GM12878 (cell line): ENCODE measurements at regions not wholly inside any gene's neighbourhood (a gene's known extent, or its start where the extent isn't known, plus 50 kb on each side); places are given as distances from the start of the nearest gene placed in this dataset.

Experiments used
- ATAC-seq: fragments of 200-7000 bp; cut with Tn5 transposase; 3 replicates; pipeline ENCODE4 v1.9.1; 2020; ENCODE audit warnings: mild to moderate bottlenecking, moderate library complexity
- BruUV-seq: library from RNA; stranded (reverse); fragments of 400-500 nt; replicated peaks from 2 replicates; lab custom pipeline; 2021; lab: Mats Ljungman, UMichigan
- CTCF ChIA-PET: fragments of 300-600 bp; sonication (Branson Sonifier 250); formaldehyde crosslinking; extraction: SDS; loops from one replicate; lab custom pipeline; 2021; ENCODE audit warnings: inconsistent platforms; lab: Yijun Ruan, JAX
- POLR2A ChIA-PET: fragments of 350-600 bp; formaldehyde crosslinking; extraction: SDS; loops from one replicate; lab custom pipeline; 2021; ENCODE audit warnings: inconsistent platforms; lab: Charles Lee
- RAD21 ChIA-PET: fragments of 300-600 bp; sonication (Branson Sonifier 250); formaldehyde crosslinking; loops from one replicate; lab custom pipeline; 2023; ENCODE audit warnings: antibody characterized with exemption; ENCODE audit not compliant: unreplicated experiment; lab: Charles Lee
- SMC1A ChIA-PET: fragments of 300-600 bp; sonication (Branson Sonifier 250); formaldehyde crosslinking; loops from one replicate; lab custom pipeline; 2023; ENCODE audit not compliant: unreplicated experiment, uncharacterized antibody; lab: Charles Lee
- DNase-seq: peaks from one replicate; pipeline ENCODE4 v3.0.0-alpha.2; 2011; ENCODE audit warnings: low read depth, low spot score
- FAIRE-seq: peaks from 3 replicates; lab custom pipeline; 2011; peaks lifted over from hg19 to GRCh38; lab: Jason Lieb, UNC
- H2AFZ ChIP-seq: 2 replicates; pipeline ENCODE4 v1.6.0; 2011; ENCODE audit warnings: low read depth, low read length, control low read depth; ENCODE audit not compliant: control insufficient read depth
- H3K27ac ChIP-seq: 2 replicates; pipeline ENCODE4 v1.5.1; 2011; ENCODE audit warnings: control low read depth; ENCODE audit not compliant: control insufficient read depth, insufficient read depth
- H3K27me3 ChIP-seq, 2 experiments: replicated peaks in 1 of 2; 2 replicates each; pipeline versions ENCODE4 v1.6.0 to v1.6.1; 2011; ENCODE audit warnings: low read length in 1 of 2; ENCODE audit not compliant: control insufficient read depth in 2 of 2, insufficient read depth in 2 of 2
- H3K36me3 ChIP-seq, 2 experiments: 2 replicates each; pipeline ENCODE4 v1.5.1; 2011; ENCODE audit warnings: low read length in 1 of 2; ENCODE audit not compliant: control insufficient read depth in 2 of 2, insufficient read depth in 2 of 2
- H3K4me1 ChIP-seq: 2 replicates; pipeline ENCODE4 v1.6.1; 2011; ENCODE audit warnings: mild to moderate bottlenecking, low read length, moderate library complexity, mixed read lengths; ENCODE audit not compliant: control insufficient read depth, insufficient read depth
- H3K4me2 ChIP-seq: 2 replicates; pipeline ENCODE4 v1.6.0; 2011; ENCODE audit warnings: control low read depth; ENCODE audit not compliant: control insufficient read depth, insufficient read depth
- H3K4me3 ChIP-seq: fragments of 200-600 bp; sonication (generic); 2 replicates; pipeline ENCODE4 v1.5.1; 2016
- H3K79me2 ChIP-seq: 2 replicates; pipeline ENCODE4 v1.6.0; 2011; ENCODE audit warnings: low read length; ENCODE audit not compliant: control insufficient read depth, insufficient read depth
- H3K9ac ChIP-seq: 2 replicates; pipeline ENCODE4 v1.8.0; 2011; ENCODE audit warnings: low read length, control low read depth, mixed read lengths; ENCODE audit not compliant: control insufficient read depth, insufficient read depth
- H3K9me3 ChIP-seq: replicated peaks from 3 replicates; pipeline ENCODE4 v1.5.1; 2011; ENCODE audit warnings: mild to moderate bottlenecking, low read length; ENCODE audit not compliant: control insufficient read depth, insufficient read depth
- H4K20me1 ChIP-seq: 2 replicates; pipeline ENCODE4 v1.6.0; 2011; ENCODE audit not compliant: control insufficient read depth, insufficient read depth
- BACH1 ChIP-seq: fragments of 450-650 bp; IDR thresholded peaks from 2 replicates; pipeline ENCODE4 v1.6.1; 2017; ENCODE audit warnings: mild to moderate bottlenecking, borderline replicate concordance
- NBN ChIP-seq: fragments of 450-650 bp; IDR thresholded peaks from 2 replicates; pipeline ENCODE4 v1.6.1; 2016
- NR2F1 ChIP-seq: fragments of 450-650 bp; conservative IDR thresholded peaks from 2 replicates; pipeline ENCODE4 v1.6.1; 2017; ENCODE audit warnings: mild to moderate bottlenecking
- TAF1 ChIP-seq: IDR thresholded peaks from 2 replicates; pipeline ENCODE4 v1.6.1; 2011; ENCODE audit warnings: mild to moderate bottlenecking, low read depth, low read length, borderline replicate concordance
- TARDBP ChIP-seq: IDR thresholded peaks from 2 replicates; pipeline ENCODE4 v1.6.1; 2016; ENCODE audit warnings: borderline replicate concordance
- ZNF592 ChIP-seq: fragments of 450-650 bp; IDR thresholded peaks from 2 replicates; pipeline ENCODE4 v1.6.1; 2017; ENCODE audit warnings: mild to moderate bottlenecking, moderate library complexity
- WGBS: methylation state at CpG from one replicate; pipeline ENCODE4 v1.1.6; 2016; ENCODE audit warnings: low lambda C conversion rate; ENCODE audit not compliant: insufficient replicate concordance, insufficient coverage; ENCODE audit errors: missing lambda C conversion rate; 5-methylcytosine and 5-hydroxymethylcytosine counted together
- in situ Hi-C: fragments of 300-500 bp; cut with MboI; formaldehyde crosslinking; loops from 9 replicates; pipeline ENCODE4 v1.14.3; 2018; ENCODE audit warnings: mixed read lengths
- intact Hi-C: fragments of 100-400 bp; cut with micrococcal nuclease; formaldehyde crosslinking; loops from one replicate; pipeline ENCODE4 v1.14.2; 2022; ENCODE audit not compliant: unreplicated experiment

- no peaks in the 10 kb centered on the region for H4K20me1 ChIP-seq
- CTCF ChIA-PET, result interaction anchor here (0.7 to 2.2 kb wide), 14 partner anchors 11 to 340 kb away, joined by 3 to 7 read pairs (median 3); no protein-coding TSS in a partner anchor
- DNase-seq, result no peak
- H3K4me2 ChIP-seq, result no peak overlapping the region
- TF ChIP-seq TARDBP (no peak), ZNF592 (no peak), NBN (no peak), NR2F1 (peak; percentile 57), TAF1 (no peak), BACH1 (no peak)
- TF ChIP-seq, all 136 proteins: peak for 1
- 18% methylated on average over 4 of the region's 4 CpGs for WGBS
- H3K79me2 ChIP-seq, result no peaks in the 10 kb centered on the region
- in situ Hi-C loops (no loop called here), intact Hi-C loops (no loop called here)
- ChIA-PET POLR2A (interaction anchor here (0.6 to 3.4 kb wide), 7 partner anchors 12 to 248 kb away, joined by 4 to 14 read pairs (median 5); no protein-coding TSS in a partner anchor), SMC1A (interaction anchor here (0.7 to 3.6 kb wide), 25 partner anchors 11 to 388 kb away, joined by 3 to 44 read pairs (median 4); no protein-coding TSS in a partner anchor), RAD21 (interaction anchor here (0.7 to 3.2 kb wide), 17 partner anchors 10 to 340 kb away, joined by 3 to 30 read pairs (median 4); no protein-coding TSS in a partner anchor)
- no peaks in the 10 kb centered on the region for H3K36me3 ChIP-seq
- H3K9ac ChIP-seq, result no peak overlapping the region
- no peak overlapping the region for H3K27ac ChIP-seq
- no peaks in the 10 kb centered on the region for H3K27me3 ChIP-seq
- no peaks in the 10 kb centered on the region for H3K9me3 ChIP-seq
- FAIRE-seq, result no peak
- BruUV-seq, result no TSS peak
- peak; percentile 70 for ATAC-seq
- no peak overlapping the region for H3K4me3 ChIP-seq
- H2AFZ ChIP-seq, result no peak overlapping the region; the same call in 1 of the 2 replicates
- H3K4me1 ChIP-seq, result peaks cover 11% of the 10 kb centered on the region
These were observed 229.6 kb upstream of the EGLN3 start for GRCh38 chr14:34180434-34180833.
